Endodermal cell (in vitro differentiated cells): ENCODE measurements at regions not wholly inside any gene's neighbourhood (a gene's known extent, or its start where the extent isn't known, plus 50 kb on each side); places are given as distances from the start of the nearest gene placed in this dataset.

ENCODE experiments used
- DNase-seq: peaks from one replicate; pipeline ENCODE4 v3.0.0-alpha.2; 2017
- H3K27ac ChIP-seq: 2 replicates; pipeline ENCODE4 v1.5.1; 2013; ENCODE audit warnings: mild to moderate bottlenecking, low read depth, low read length, moderate library complexity
- H3K27me3 ChIP-seq: 2 replicates; pipeline ENCODE4 v1.6.1; 2013; ENCODE audit warnings: mild to moderate bottlenecking, low read length, moderate library complexity; ENCODE audit not compliant: insufficient read depth, control insufficient read depth, poor library complexity, severe bottlenecking
- H3K36me3 ChIP-seq: 2 replicates; pipeline ENCODE4 v1.7.0; 2013; ENCODE audit warnings: mild to moderate bottlenecking, low read length, moderate library complexity; ENCODE audit not compliant: control insufficient read depth, insufficient read depth
- H3K4me1 ChIP-seq: one replicate; pipeline ENCODE4 v1.7.0; 2013; ENCODE audit warnings: low read length; ENCODE audit not compliant: control insufficient read depth, insufficient read depth
- H3K4me3 ChIP-seq: 2 replicates; pipeline ENCODE4 v1.5.1; 2013; ENCODE audit warnings: mild to moderate bottlenecking, low read length, moderate library complexity
- H3K9ac ChIP-seq: 2 replicates; pipeline ENCODE4 v1.6.1; 2013; ENCODE audit warnings: mild to moderate bottlenecking, low read length, moderate library complexity; ENCODE audit not compliant: poor library complexity, severe bottlenecking; ENCODE audit errors: extremely low read depth
- H3K9me3 ChIP-seq: 2 replicates; pipeline ENCODE4 v1.6.1; 2013; ENCODE audit warnings: mild to moderate bottlenecking, low read length, moderate library complexity; ENCODE audit not compliant: control insufficient read depth
- H3K27ac Mint-ChIP-seq: 2 replicates; pipeline ENCODE4 v1.8.0; 2020; ENCODE audit warnings: mixed read lengths
- H3K27me3 Mint-ChIP-seq: 2 replicates; pipeline ENCODE4 v1.8.0; 2021; ENCODE audit warnings: mild to moderate bottlenecking, mixed read lengths; ENCODE audit not compliant: insufficient read depth
- H3K36me3 Mint-ChIP-seq: 2 replicates; pipeline ENCODE4 v1.8.0; 2020; ENCODE audit warnings: low read depth, mixed read lengths
- H3K4me1 Mint-ChIP-seq: 2 replicates; pipeline ENCODE4 v1.8.0; 2020; ENCODE audit warnings: mixed read lengths
- H3K4me3 Mint-ChIP-seq: 2 replicates; pipeline ENCODE4 v1.8.0; 2020; ENCODE audit warnings: mild to moderate bottlenecking, moderate library complexity, mixed read lengths
- H3K9me3 Mint-ChIP-seq: 2 replicates; pipeline ENCODE4 v1.8.0; 2020; ENCODE audit warnings: mild to moderate bottlenecking, mixed read lengths
- CTCF ChIP-seq: fragments of 200-600 bp; sonication (generic); conservative IDR thresholded peaks from 2 replicates; pipeline ENCODE4 v1.5.0; 2021; ENCODE audit warnings: antibody characterized with exemption, mild to moderate bottlenecking
- WGBS, 2 experiments: methylation state at CpG; one replicate each; pipeline versions ENCODE4 v1.1.5 to v1.1.7; 2013; ENCODE audit warnings: missing lambda C conversion rate in 2 of 2, mixed read lengths in 1 of 2; ENCODE audit not compliant: insufficient coverage in 1 of 2, insufficient read length in 1 of 2; 5-methylcytosine and 5-hydroxymethylcytosine counted together

- Mint-ChIP-seq H3K9me3 (peaks cover 3% of the 10 kb centered on the region), H3K4me3 (no peak overlapping the region), H3K27me3 (no peaks in the 10 kb centered on the region), H3K27ac (no peak overlapping the region), H3K4me1 (no peaks in the 10 kb centered on the region), H3K36me3 (no peaks in the 10 kb centered on the region)
- peaks cover 9% of the 10 kb centered on the region for H3K9me3 ChIP-seq
- no peaks in the 10 kb centered on the region for H3K36me3 ChIP-seq
- no peak overlapping the region for H3K9ac ChIP-seq
- H3K4me3 ChIP-seq: no peak overlapping the region
- no peaks in the 10 kb centered on the region for H3K27me3 ChIP-seq
- no peaks in the 10 kb centered on the region for H3K4me1 ChIP-seq
- DNase-seq: no peak
- no peak overlapping the region for H3K27ac ChIP-seq
- TF ChIP-seq CTCF: no peak
These were observed 290.5 kb upstream of the ZSWIM2 start for GRCh38 chr2:187139469-187139868.

- TF ChIP-seq CTCF: peak; percentile 80
- peaks cover 3% of the 10 kb centered on the region for H3K9me3 Mint-ChIP-seq
- peak; percentile 78 for DNase-seq
- Histone ChIP-seq H3K9me3 (peaks cover 9% of the 10 kb centered on the region), H3K4me3 (no peak overlapping the region), H3K36me3 (no peaks in the 10 kb centered on the region), H3K4me1 (no peaks in the 10 kb centered on the region), H3K27ac (no peak overlapping the region), H3K27me3 (no peaks in the 10 kb centered on the region), H3K9ac (no peak overlapping the region)
- no peaks in the 10 kb centered on the region for H3K36me3 Mint-ChIP-seq
- H3K4me1 Mint-ChIP-seq: no peaks in the 10 kb centered on the region
- WGBS, 2 experiments: 60 to 63% methylated on average over 1 of the region's 1 CpG
- no peak overlapping the region for H3K27ac Mint-ChIP-seq
- no peaks in the 10 kb centered on the region for H3K27me3 Mint-ChIP-seq
- H3K4me3 Mint-ChIP-seq: no peak overlapping the region
These were observed 289.3 kb upstream of the ZSWIM2 start for GRCh38 chr2:187138265-187138664.

- Histone ChIP-seq H3K4me3 (no peak overlapping the region), H3K36me3 (no peaks in the 10 kb centered on the region), H3K27me3 (no peaks in the 10 kb centered on the region), H3K9me3 (peaks cover 9% of the 10 kb centered on the region), H3K27ac (no peak overlapping the region), H3K4me1 (no peaks in the 10 kb centered on the region), H3K9ac (no peak overlapping the region)
- no peaks in the 10 kb centered on the region for H3K36me3 Mint-ChIP-seq
- no peaks in the 10 kb centered on the region for H3K27me3 Mint-ChIP-seq
- no peak overlapping the region for H3K4me3 Mint-ChIP-seq
- H3K4me1 Mint-ChIP-seq: no peaks in the 10 kb centered on the region
- H3K27ac Mint-ChIP-seq: no peak overlapping the region
- peaks cover 3% of the 10 kb centered on the region for H3K9me3 Mint-ChIP-seq
- no peak for TF ChIP-seq CTCF
- DNase-seq: no peak
- 89 to 100% methylated on average over 1 to 3 of the region's 3 CpGs for WGBS, 2 experiments
These were observed 287.7 kb upstream of the ZSWIM2 start for GRCh38 chr2:187136646-187137045.
